ENCODE measurements at regions not wholly inside any gene's neighbourhood (a gene's known extent, or its start where the extent isn't known, plus 50 kb on each side); places are given as distances from the start of the nearest gene placed in this dataset.

DNA sequence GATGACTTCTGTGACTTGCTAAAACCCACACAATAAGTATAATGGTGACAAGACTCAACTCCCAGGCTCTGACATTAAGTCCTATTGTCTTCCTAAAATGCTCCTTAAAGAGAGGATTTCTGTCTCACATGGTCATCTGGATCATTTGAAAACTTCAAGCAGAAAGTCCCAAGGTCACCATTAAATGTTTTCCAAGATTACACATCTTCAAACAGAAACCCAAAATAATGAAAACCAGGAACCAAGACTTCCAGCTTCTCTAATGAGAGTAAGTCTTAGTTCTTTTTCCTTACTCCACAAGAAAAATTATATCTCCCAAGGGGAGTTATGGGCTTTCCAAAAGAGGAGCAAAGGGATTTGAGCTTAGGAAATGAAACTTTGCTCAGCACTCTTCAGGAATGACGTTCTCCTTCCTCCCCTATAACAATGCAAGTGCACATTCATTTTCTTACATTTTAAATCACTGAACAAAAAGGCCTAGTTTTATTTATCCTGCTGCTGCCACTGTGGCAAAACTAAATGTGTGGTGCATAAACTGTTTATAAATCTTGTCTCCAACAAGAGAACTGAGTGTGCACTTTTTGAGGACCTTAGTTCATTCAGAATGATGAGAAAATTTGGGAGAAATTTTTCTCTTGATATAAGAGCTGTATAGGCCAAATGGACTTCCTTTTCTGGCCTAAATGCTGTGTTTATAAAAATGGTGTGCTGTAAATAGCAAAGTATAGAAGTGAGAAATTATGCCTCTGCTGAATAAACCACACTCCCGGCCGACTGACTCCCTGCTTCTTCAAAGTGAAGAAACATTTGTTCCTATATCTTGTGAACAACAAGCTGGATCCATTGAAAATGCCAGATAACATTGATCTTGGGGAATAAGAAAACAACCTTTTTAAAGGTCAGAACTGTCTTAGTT, 148.4 kb upstream of the PLEKHG7 start (continued):
- TF ChIP-seq, protein P1, sequence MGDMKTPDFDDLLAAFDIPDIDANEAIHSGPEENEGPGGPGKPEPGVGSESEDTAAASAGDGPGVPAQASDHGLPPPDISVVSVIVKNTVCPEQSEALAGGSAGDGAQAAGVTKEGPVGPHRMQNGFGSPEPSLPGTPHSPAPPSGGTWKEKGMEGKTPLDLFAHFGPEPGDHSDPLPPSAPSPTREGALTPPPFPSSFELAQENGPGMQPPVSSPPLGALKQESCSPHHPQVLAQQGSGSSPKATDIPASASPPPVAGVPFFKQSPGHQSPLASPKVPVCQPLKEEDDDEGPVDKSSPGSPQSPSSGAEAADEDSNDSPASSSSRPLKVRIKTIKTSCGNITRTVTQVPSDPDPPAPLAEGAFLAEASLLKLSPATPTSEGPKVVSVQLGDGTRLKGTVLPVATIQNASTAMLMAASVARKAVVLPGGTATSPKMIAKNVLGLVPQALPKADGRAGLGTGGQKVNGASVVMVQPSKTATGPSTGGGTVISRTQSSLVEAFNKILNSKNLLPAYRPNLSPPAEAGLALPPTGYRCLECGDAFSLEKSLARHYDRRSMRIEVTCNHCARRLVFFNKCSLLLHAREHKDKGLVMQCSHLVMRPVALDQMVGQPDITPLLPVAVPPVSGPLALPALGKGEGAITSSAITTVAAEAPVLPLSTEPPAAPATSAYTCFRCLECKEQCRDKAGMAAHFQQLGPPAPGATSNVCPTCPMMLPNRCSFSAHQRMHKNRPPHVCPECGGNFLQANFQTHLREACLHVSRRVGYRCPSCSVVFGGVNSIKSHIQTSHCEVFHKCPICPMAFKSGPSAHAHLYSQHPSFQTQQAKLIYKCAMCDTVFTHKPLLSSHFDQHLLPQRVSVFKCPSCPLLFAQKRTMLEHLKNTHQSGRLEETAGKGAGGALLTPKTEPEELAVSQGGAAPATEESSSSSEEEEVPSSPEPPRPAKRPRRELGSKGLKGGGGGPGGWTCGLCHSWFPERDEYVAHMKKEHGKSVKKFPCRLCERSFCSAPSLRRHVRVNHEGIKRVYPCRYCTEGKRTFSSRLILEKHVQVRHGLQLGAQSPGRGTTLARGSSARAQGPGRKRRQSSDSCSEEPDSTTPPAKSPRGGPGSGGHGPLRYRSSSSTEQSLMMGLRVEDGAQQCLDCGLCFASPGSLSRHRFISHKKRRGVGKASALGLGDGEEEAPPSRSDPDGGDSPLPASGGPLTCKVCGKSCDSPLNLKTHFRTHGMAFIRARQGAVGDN (IDR thresholded peaks at IDR 0.05), result peak; percentile 55

DNA sequence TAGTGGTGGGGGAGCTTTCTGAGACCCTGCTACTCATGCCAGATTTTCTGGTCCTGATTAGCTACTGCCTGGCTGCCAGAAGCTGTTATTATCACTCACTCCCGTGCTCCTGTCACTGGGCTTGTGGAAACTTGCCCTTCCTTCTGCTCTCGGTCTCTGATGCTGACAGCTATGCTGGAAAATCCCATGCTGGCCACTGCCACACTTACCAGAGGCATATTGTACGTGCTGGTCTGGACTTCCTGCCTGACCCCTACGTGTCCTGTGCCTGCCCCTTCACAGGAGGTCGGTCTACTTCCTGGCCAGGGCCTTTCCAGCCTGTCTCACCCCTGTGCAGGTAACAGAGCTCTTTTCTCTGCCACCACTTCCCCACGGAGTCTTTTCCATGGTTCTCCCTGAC, 149.4 kb upstream of the PLEKHG7 start:
- intact Hi-C loops (cut with micrococcal nuclease; ENCODE audit: unreplicated experiment) (loop anchor here (2.0 kb wide), 2 partner anchors 51 to 83 kb away; no protein-coding TSS in a partner anchor), in situ Hi-C loops (cut with MboI) (loop anchor here (25.0 kb wide), 1 partner anchor 91 kb away; no protein-coding TSS in a partner anchor)
- H3K27ac ChIP-seq (ENCODE audit: control insufficient read depth, insufficient read depth), result peak overlapping the region; percentile 98
- H3K9ac ChIP-seq (ENCODE audit: control insufficient read depth, insufficient read depth, low read length), result peak overlapping the region; percentile 43
- no TSS peak for BruUV-seq (replicated peaks)
- no peaks in the 10 kb centered on the region for H4K20me1 ChIP-seq (ENCODE audit: control insufficient read depth, insufficient read depth)
- no peaks in the 10 kb centered on the region for H3K27me3 ChIP-seq (replicated peaks in 1 of 2; ENCODE audit: control insufficient read depth in 2 of 2, insufficient read depth in 2 of 2, low read length in 1 of 2)
- ChIA-PET POLR2A (interaction anchor here (0.8 to 2.5 kb wide), 10 partner anchors 10 to 416 kb away, joined by 3 to 24 read pairs (median 3); no protein-coding TSS in a partner anchor), CTCF (interaction anchor here (1.3 to 2.5 kb wide), 4 partner anchors 10 to 50 kb away, joined by 4 to 15 read pairs (median 8); no protein-coding TSS in a partner anchor), SMC1A (ENCODE audit: uncharacterized antibody, unreplicated experiment) (interaction anchor here (0.6 to 2.6 kb wide), 13 partner anchors 10 to 521 kb away, joined by 3 to 58 read pairs (median 5); no protein-coding TSS in a partner anchor), RAD21 (ENCODE audit: unreplicated experiment) (interaction anchor here (0.8 to 2.6 kb wide), 9 partner anchors 8 to 415 kb away, joined by 3 to 47 read pairs (median 14); partner anchors contain the start of gene BTG1)
- no peak overlapping the region for H2AFZ ChIP-seq (ENCODE audit: control insufficient read depth, low read depth, low read length)
- DNase-seq (ENCODE audit: low read depth, low spot score) (no peak), ATAC-seq (peak; percentile 47), FAIRE-seq (no peak)
- peaks cover 71% of the 10 kb centered on the region for H3K4me1 ChIP-seq (ENCODE audit: control insufficient read depth, insufficient read depth, low read length)
- H3K9me3 ChIP-seq (replicated peaks; ENCODE audit: control insufficient read depth, insufficient read depth, low read length), result no peaks in the 10 kb centered on the region
- WGBS (ENCODE audit: insufficient coverage, insufficient replicate concordance, low lambda C conversion rate, missing lambda C conversion rate), result under 1% methylated on average over 6 of the region's 6 CpGs
- H3K4me2 ChIP-seq (ENCODE audit: control insufficient read depth, insufficient read depth), result peak overlapping the region; percentile 33; the same call in 1 of the 2 replicates
- no peak overlapping the region for H3K4me3 ChIP-seq
- peaks cover 25% of the 10 kb centered on the region for H3K79me2 ChIP-seq (ENCODE audit: control insufficient read depth, insufficient read depth, low read length)
- no peaks in the 10 kb centered on the region for H3K36me3 ChIP-seq (ENCODE audit: control insufficient read depth in 2 of 2, insufficient read depth in 2 of 2, low read length in 1 of 2)
- TF ChIP-seq STAT1 (conservative IDR thresholded peaks at IDR 0.05) (no peak), NFIC (IDR thresholded peaks at IDR 0.05; ENCODE audit: low read depth, low read length) (no peak), IKZF1 (conservative IDR thresholded peaks at IDR 0.05) (peak; percentile 97), IKZF2 (IDR thresholded peaks at IDR 0.05) (peak; percentile 95 to 97), YBX1 (IDR thresholded peaks at IDR 0.05) (no peak), NR2C1 (IDR thresholded peaks at IDR 0.05) (peak; percentile 67), TAF1 (IDR thresholded peaks at IDR 0.05; ENCODE audit: borderline replicate concordance, low read depth, low read length) (no peak), SRF (IDR thresholded peaks at IDR 0.05; ENCODE audit: low read depth in 2 of 2, low read length in 2 of 2) (no peak), NRF1 (conservative IDR thresholded peaks at IDR 0.05; ENCODE audit: low read depth, low read length) (no peak)
- TF ChIP-seq, protein P2, sequence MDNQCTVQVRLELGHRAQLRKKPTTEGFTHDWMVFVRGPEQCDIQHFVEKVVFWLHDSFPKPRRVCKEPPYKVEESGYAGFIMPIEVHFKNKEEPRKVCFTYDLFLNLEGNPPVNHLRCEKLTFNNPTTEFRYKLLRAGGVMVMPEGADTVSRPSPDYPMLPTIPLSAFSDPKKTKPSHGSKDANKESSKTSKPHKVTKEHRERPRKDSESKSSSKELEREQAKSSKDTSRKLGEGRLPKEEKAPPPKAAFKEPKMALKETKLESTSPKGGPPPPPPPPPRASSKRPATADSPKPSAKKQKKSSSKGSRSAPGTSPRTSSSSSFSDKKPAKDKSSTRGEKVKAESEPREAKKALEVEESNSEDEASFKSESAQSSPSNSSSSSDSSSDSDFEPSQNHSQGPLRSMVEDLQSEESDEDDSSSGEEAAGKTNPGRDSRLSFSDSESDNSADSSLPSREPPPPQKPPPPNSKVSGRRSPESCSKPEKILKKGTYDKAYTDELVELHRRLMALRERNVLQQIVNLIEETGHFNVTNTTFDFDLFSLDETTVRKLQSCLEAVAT (IDR thresholded peaks at IDR 0.05), result peak; percentile 49; the same call in 1 of the 2 replicates
- TF ChIP-seq, protein P3, sequence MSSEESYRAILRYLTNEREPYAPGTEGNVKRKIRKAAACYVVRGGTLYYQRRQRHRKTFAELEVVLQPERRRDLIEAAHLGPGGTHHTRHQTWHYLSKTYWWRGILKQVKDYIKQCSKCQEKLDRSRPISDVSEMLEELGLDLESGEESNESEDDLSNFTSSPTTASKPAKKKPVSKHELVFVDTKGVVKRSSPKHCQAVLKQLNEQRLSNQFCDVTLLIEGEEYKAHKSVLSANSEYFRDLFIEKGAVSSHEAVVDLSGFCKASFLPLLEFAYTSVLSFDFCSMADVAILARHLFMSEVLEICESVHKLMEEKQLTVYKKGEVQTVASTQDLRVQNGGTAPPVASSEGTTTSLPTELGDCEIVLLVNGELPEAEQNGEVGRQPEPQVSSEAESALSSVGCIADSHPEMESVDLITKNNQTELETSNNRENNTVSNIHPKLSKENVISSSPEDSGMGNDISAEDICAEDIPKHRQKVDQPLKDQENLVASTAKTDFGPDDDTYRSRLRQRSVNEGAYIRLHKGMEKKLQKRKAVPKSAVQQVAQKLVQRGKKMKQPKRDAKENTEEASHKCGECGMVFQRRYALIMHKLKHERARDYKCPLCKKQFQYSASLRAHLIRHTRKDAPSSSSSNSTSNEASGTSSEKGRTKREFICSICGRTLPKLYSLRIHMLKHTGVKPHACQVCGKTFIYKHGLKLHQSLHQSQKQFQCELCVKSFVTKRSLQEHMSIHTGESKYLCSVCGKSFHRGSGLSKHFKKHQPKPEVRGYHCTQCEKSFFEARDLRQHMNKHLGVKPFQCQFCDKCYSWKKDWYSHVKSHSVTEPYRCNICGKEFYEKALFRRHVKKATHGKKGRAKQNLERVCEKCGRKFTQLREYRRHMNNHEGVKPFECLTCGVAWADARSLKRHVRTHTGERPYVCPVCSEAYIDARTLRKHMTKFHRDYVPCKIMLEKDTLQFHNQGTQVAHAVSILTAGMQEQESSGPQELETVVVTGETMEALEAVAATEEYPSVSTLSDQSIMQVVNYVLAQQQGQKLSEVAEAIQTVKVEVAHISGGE (CRISPR knock-in tag; IDR thresholded peaks at IDR 0.05), result no peak

Measured in GM12878 (cell line).